ENCODE measurements at regions not wholly inside any gene's neighbourhood (a gene's known extent, or its start where the extent isn't known, plus 50 kb on each side); places are given as distances from the start of the nearest gene placed in this dataset.
"Not testable (repeated sequence)": the region's sequence is repeated elsewhere in the genome, so short reads cannot be mapped to it uniquely, and the experiment has no call there.

- DNase-seq, result no peak
Observed at GRCh38 chr3:144770281-144770680, 798.7 kb downstream of the DIPK2A start.

- DNase-seq, result peak; percentile 41
Observed at GRCh38 chr3:144770915-144771351, 799.3 kb downstream of the DIPK2A start.

- DNase-seq, result no peak
Observed at GRCh38 chr3:144771381-144771870, 799.8 kb downstream of the DIPK2A start.

GRCh38 chr3:144772372-144772771, 800.7 kb downstream of the DIPK2A start:
- no peak for DNase-seq

- DNase-seq, result no peak
Observed at GRCh38 chr3:144773350-144773749, 801.7 kb downstream of the DIPK2A start.

- DNase-seq, result no peak
Observed at GRCh38 chr3:144774897-144775296, 803.3 kb downstream of the DIPK2A start.

GRCh38 chr3:144775551-144775950, 803.9 kb downstream of the DIPK2A start:
- DNase-seq, result no peak

- DNase-seq, result peak; percentile 85
Observed at GRCh38 chr3:144777906-144778305, 806.3 kb downstream of the DIPK2A start.

- no peak for DNase-seq
Observed at GRCh38 chr3:144791034-144791433, 819.4 kb downstream of the DIPK2A start.

- no peak for DNase-seq
Observed at GRCh38 chr3:144801890-144802289, 830.3 kb downstream of the DIPK2A start.

GRCh38 chr3:144809380-144809779, 837.8 kb downstream of the DIPK2A start:
- no peak for DNase-seq

GRCh38 chr3:144810160-144810559, 838.5 kb downstream of the DIPK2A start:
- no peak for DNase-seq

- no peak for DNase-seq
Observed at GRCh38 chr3:144815655-144816054, 844.0 kb downstream of the DIPK2A start.

GRCh38 chr3:144816323-144816722, 844.7 kb downstream of the DIPK2A start:
- no peak for DNase-seq

- no peak for DNase-seq
Observed at GRCh38 chr3:144818973-144819372, 847.4 kb downstream of the DIPK2A start.

GRCh38 chr3:144820232-144820631, 848.6 kb downstream of the DIPK2A start:
- DNase-seq, result not testable (repeated sequence)

- no peak for DNase-seq
Observed at GRCh38 chr3:144820726-144821125, 849.1 kb downstream of the DIPK2A start.

- no peak for DNase-seq
Observed at GRCh38 chr3:144821583-144821982, 850.0 kb downstream of the DIPK2A start.

GRCh38 chr3:144822671-144823070, 851.0 kb downstream of the DIPK2A start:
- DNase-seq, result no peak

GRCh38 chr3:144831955-144832716, 860.5 kb downstream of the DIPK2A start:
- no peak for DNase-seq

- no peak for DNase-seq
Observed at GRCh38 chr3:144839991-144840390, 868.4 kb downstream of the DIPK2A start.

GRCh38 chr3:144840866-144841265, 869.2 kb downstream of the DIPK2A start:
- DNase-seq, result no peak

GRCh38 chr3:144843099-144843498, 871.5 kb downstream of the DIPK2A start:
- DNase-seq, result peak; percentile 36

GRCh38 chr3:144852999-144853398, 881.4 kb downstream of the DIPK2A start:
- no peak for DNase-seq

- not testable (repeated sequence) for DNase-seq
Observed at GRCh38 chr3:144854020-144854419, 882.4 kb downstream of the DIPK2A start.

Measured in NCI-H82 (cell line).